HG02798 (cell line): ENCODE measurements at regions not wholly inside any gene's neighbourhood (a gene's known extent, or its start where the extent isn't known, plus 50 kb on each side); places are given as distances from the start of the nearest gene placed in this dataset.
"Not testable (repeated sequence)": the region's sequence is repeated elsewhere in the genome, so short reads cannot be mapped to it uniquely, and the experiment has no call there.

ENCODE experiments used
- ATAC-seq: cut with Tn5 transposase; IDR thresholded peaks from one replicate; pipeline ENCODE4 v1.9.1; 2021; ENCODE audit warnings: mild to moderate bottlenecking; ENCODE audit not compliant: unreplicated experiment, poor library complexity

- no peak for ATAC-seq
Measured at GRCh38 chr6:14468647-14469321, 351.2 kb downstream of the CD83 start.

GRCh38 chr6:14470101-14470500 lies 352.5 kb downstream of the CD83 start:
- no peak for ATAC-seq

- ATAC-seq: no peak
Measured at GRCh38 chr6:14470671-14471070, 353.1 kb downstream of the CD83 start.

- no peak for ATAC-seq
Measured at GRCh38 chr6:14472255-14472985, 354.8 kb downstream of the CD83 start.

GRCh38 chr6:14472986-14473337 lies 355.4 kb downstream of the CD83 start:
- ATAC-seq: no peak

- no peak for ATAC-seq
Measured at GRCh38 chr6:14474816-14475215, 357.2 kb downstream of the CD83 start.

GRCh38 chr6:14475306-14475705 lies 357.7 kb downstream of the CD83 start:
- ATAC-seq: no peak

GRCh38 chr6:14476793-14477531 lies 359.4 kb downstream of the CD83 start:
- no peak for ATAC-seq

- no peak for ATAC-seq
Measured at GRCh38 chr6:14477559-14477958, 360.0 kb downstream of the CD83 start.

- ATAC-seq: no peak
Measured at GRCh38 chr6:14478381-14479225, 361.0 kb downstream of the CD83 start.

- ATAC-seq: not testable (repeated sequence)
Measured at GRCh38 chr6:14481946-14482345, 364.4 kb downstream of the CD83 start.

GRCh38 chr6:14487625-14488024 lies 370.1 kb downstream of the CD83 start:
- no peak for ATAC-seq

GRCh38 chr6:14488180-14488579 lies 370.6 kb downstream of the CD83 start:
- no peak for ATAC-seq

- no peak for ATAC-seq
Measured at GRCh38 chr6:14489445-14489844, 371.9 kb downstream of the CD83 start.

GRCh38 chr6:14498748-14499147 lies 381.2 kb downstream of the CD83 start:
- ATAC-seq: no peak

GRCh38 chr6:14499309-14499708 lies 381.7 kb downstream of the CD83 start:
- ATAC-seq: no peak

GRCh38 chr6:14499841-14500240 lies 382.3 kb downstream of the CD83 start:
- no peak for ATAC-seq

GRCh38 chr6:14500809-14501208 lies 383.2 kb downstream of the CD83 start:
- no peak for ATAC-seq

- ATAC-seq: no peak
Measured at GRCh38 chr6:14501240-14501639, 383.7 kb downstream of the CD83 start.

GRCh38 chr6:14501914-14502313 lies 384.3 kb downstream of the CD83 start:
- ATAC-seq: no peak

GRCh38 chr6:14502551-14502950 lies 385.0 kb downstream of the CD83 start:
- ATAC-seq: no peak
